HepG2 (cell line): ENCODE measurements at regions not wholly inside any gene's neighbourhood (a gene's known extent, or its start where the extent isn't known, plus 50 kb on each side); places are given as distances from the start of the nearest gene placed in this dataset.

ENCODE experiments used
- ATAC-seq: fragments of 200-7000 bp; cut with Tn5 transposase; 3 replicates; pipeline ENCODE4 v1.9.1; 2020; ENCODE audit warnings: mild to moderate bottlenecking, moderate library complexity
- BruUV-seq: library from RNA; stranded (reverse); fragments of 400-500 nt; replicated peaks from 2 replicates; lab custom pipeline; 2021; lab: Mats Ljungman, UMichigan
- CTCF ChIA-PET: fragments of 300-600 bp; formaldehyde crosslinking; extraction: SDS; loops from one replicate; lab custom pipeline; 2021; ENCODE audit warnings: low total read pairs, inconsistent platforms, low intra/inter-chr PET ratio; lab: Yijun Ruan, JAX
- POLR2A ChIA-PET: fragments of 350-600 bp; sonication (Branson Sonifier 250); formaldehyde crosslinking; loops from one replicate; lab custom pipeline; 2020; ENCODE audit warnings: antibody characterized with exemption, inconsistent platforms; lab: Yijun Ruan, JAX
- DNase-seq: peaks from one replicate; pipeline ENCODE4 v3.0.0-alpha.2; 2015; ENCODE audit warnings: low spot score
- FAIRE-seq: peaks from 3 replicates; lab custom pipeline; 2011; peaks lifted over from hg19 to GRCh38; lab: Jason Lieb, UNC
- H2AFZ ChIP-seq: one replicate; pipeline ENCODE4 v1.6.1; 2011; ENCODE audit warnings: low read length, inconsistent platforms
- H3K27ac ChIP-seq: fragments of 300-600 bp; 3 replicates; pipeline ENCODE4 v1.8.0; 2011; ENCODE audit warnings: mixed run types, mild to moderate bottlenecking, mixed read lengths, low read length, inconsistent platforms; ENCODE audit not compliant: insufficient read depth; ENCODE audit errors: extremely low read length
- H3K27me3 ChIP-seq, 2 experiments: fragments of 200-600 bp in 1 of 2; 2 replicates in 1 of 2; 3 replicates in 1 of 2; pipeline versions ENCODE4 v1.6.0 to v1.8.0; 2011; ENCODE audit warnings: low read length in 2 of 2, mild to moderate bottlenecking in 2 of 2, moderate library complexity in 2 of 2, inconsistent platforms in 1 of 2; ENCODE audit not compliant: insufficient read depth in 2 of 2, control insufficient read depth in 1 of 2
- H3K36me3 ChIP-seq, 2 experiments: fragments of 200-600 bp in 1 of 2; replicated peaks in 1 of 2; 2 replicates in 1 of 2; 3 replicates in 1 of 2; pipeline versions ENCODE4 v1.5.1 to v1.8.0; 2011; ENCODE audit warnings: low read length in 2 of 2, inconsistent platforms in 1 of 2; ENCODE audit not compliant: insufficient read depth in 2 of 2, control insufficient read depth in 1 of 2
- H3K4me1 ChIP-seq: 2 replicates; pipeline ENCODE4 v1.5.1; 2012; ENCODE audit warnings: low read length, inconsistent platforms; ENCODE audit not compliant: insufficient read depth
- H3K4me2 ChIP-seq: 2 replicates; pipeline ENCODE4 v1.6.0; 2011; ENCODE audit warnings: low read depth, low read length, inconsistent platforms
- H3K4me3 ChIP-seq, 3 experiments: fragments of 200-600 bp in 1 of 3; sonication (generic), shearing (Covaris generic) in 1 of 3; replicated peaks in 1 of 3; 2 replicates each; pipeline ENCODE4 v1.5.1; 2011 to 2016; ENCODE audit warnings: low read length in 3 of 3, inconsistent platforms in 2 of 3, low read depth in 2 of 3, mild to moderate bottlenecking in 2 of 3, control low read depth in 1 of 3, mixed read lengths in 1 of 3; ENCODE audit not compliant: insufficient read depth in 1 of 3
- H3K79me2 ChIP-seq: one replicate; pipeline ENCODE4 v1.6.1; 2011; ENCODE audit warnings: low read length, inconsistent platforms; ENCODE audit not compliant: insufficient read depth
- H3K9ac ChIP-seq: 2 replicates; pipeline ENCODE4 v1.6.0; 2011; ENCODE audit warnings: mild to moderate bottlenecking, low read depth, low read length, inconsistent platforms; ENCODE audit not compliant: insufficient read depth
- H3K9me3 ChIP-seq: 2 replicates; pipeline ENCODE4 v1.5.1; 2012; ENCODE audit warnings: mild to moderate bottlenecking, low read length
- H4K20me1 ChIP-seq: 2 replicates; pipeline ENCODE4 v1.6.0; 2011; ENCODE audit warnings: inconsistent platforms, mild to moderate bottlenecking, low read length, moderate library complexity; ENCODE audit not compliant: insufficient read depth
- CBFB ChIP-seq: sonication (generic); formaldehyde crosslinking; IDR thresholded peaks from 2 replicates; pipeline ENCODE4 v1.4.0; 2020; ENCODE audit warnings: missing genetic modification reagents
- EP300 ChIP-seq, 3 experiments: sonication (generic) in 1 of 3; formaldehyde crosslinking in 1 of 3; IDR thresholded peaks; 2 replicates each; pipeline versions ENCODE4 v1.5.1 to v1.6.1; 2011 to 2020; ENCODE audit warnings: low read depth in 2 of 3, low read length in 2 of 3, borderline replicate concordance in 1 of 3, improper control_type of control experiment in 1 of 3, mild to moderate bottlenecking in 1 of 3, missing genetic modification reagents in 1 of 3, moderate library complexity in 1 of 3
- IKZF1 ChIP-seq: fragments of 450-650 bp; IDR thresholded peaks from 2 replicates; pipeline ENCODE4 v1.7.1; 2016
- KAT7 ChIP-seq: IDR thresholded peaks from 2 replicates; pipeline ENCODE4 v1.6.1; 2018; ENCODE audit warnings: borderline replicate concordance, missing compliant biosample characterization
- NR3C1 ChIP-seq: sonication (generic); formaldehyde crosslinking; IDR thresholded peaks from 2 replicates; pipeline ENCODE4 v1.4.0; 2020; ENCODE audit warnings: missing genetic modification reagents
- REL ChIP-seq: sonication (generic); formaldehyde crosslinking; conservative IDR thresholded peaks from 2 replicates; pipeline ENCODE4 v1.8.0; 2022; ENCODE audit warnings: mild to moderate bottlenecking, missing genetic modification reagents, moderate library complexity
- TRIM24 ChIP-seq: sonication (generic); formaldehyde crosslinking; IDR thresholded peaks from 2 replicates; pipeline ENCODE4 v1.8.0; 2022; ENCODE audit warnings: mild to moderate bottlenecking, missing genetic modification reagents
- ZNF563 ChIP-seq: sonication (generic); formaldehyde crosslinking; IDR thresholded peaks from 2 replicates; pipeline ENCODE4 v1.8.0; 2022; ENCODE audit warnings: mild to moderate bottlenecking, moderate library complexity, missing genetic modification reagents
- ZNF792 ChIP-seq: IDR thresholded peaks from 2 replicates; pipeline ENCODE4 v1.6.1; 2016
- WGBS: methylation state at CpG from one replicate; pipeline ENCODE4 v1.1.6; 2017; ENCODE audit warnings: low lambda C conversion rate; 5-methylcytosine and 5-hydroxymethylcytosine counted together
- in situ Hi-C: cut with HindIII; loops from 2 replicates; pipeline ENCODE4 v1.10.0; 2017; ENCODE audit warnings: low pct_unique_long_range_greater_than_20kb; ENCODE audit not compliant: extremely low pct_ligation_motif_present
- intact Hi-C: fragments of 100-400 bp; cut with micrococcal nuclease; formaldehyde crosslinking; loops from one replicate; pipeline ENCODE4 v1.10.0; 2022; ENCODE audit not compliant: unreplicated experiment
- TF ChIP-seq, protein P1 (sequence below): sonication (generic); formaldehyde crosslinking; IDR thresholded peaks from 2 replicates; pipeline ENCODE4 v1.8.1; 2022; ENCODE audit warnings: low read depth, mild to moderate bottlenecking, missing genetic modification reagents
- TF ChIP-seq, protein P2 (sequence below): sonication (generic); formaldehyde crosslinking; IDR thresholded peaks from 2 replicates; pipeline ENCODE4 v1.5.1; 2020; ENCODE audit warnings: mild to moderate bottlenecking, missing genetic modification reagents
- TF ChIP-seq, protein P3 (sequence below): sonication (generic); formaldehyde crosslinking; IDR thresholded peaks from 2 replicates; pipeline ENCODE4 v1.8.1; 2023; ENCODE audit warnings: missing genetic modification reagents, inconsistent platforms, borderline replicate concordance

DNA sequence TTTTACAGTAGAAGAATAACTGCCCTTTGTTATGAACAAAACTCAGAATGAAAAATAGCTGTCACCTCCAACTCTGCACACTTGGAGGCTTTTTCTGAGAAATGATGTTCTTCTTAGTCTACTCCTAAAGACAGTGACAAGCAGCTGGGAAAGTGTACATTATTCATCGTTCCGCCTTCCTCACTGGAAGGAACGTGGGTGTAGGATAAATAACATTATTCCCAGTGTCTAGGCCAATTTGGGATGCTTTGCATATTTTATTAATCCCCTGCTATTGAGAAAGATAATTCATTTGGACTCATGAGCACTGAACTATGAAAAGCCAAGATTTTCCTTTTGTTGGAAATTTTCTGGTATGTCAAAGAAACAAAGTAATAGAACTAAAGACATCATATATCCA, 87.8 kb downstream of the VCX2 start:
- CTCF ChIA-PET = no interaction called here
- H3K36me3 ChIP-seq = no peaks in the 10 kb centered on the region
- no peaks in the 10 kb centered on the region for H3K9me3 ChIP-seq
- H4K20me1 ChIP-seq = no peaks in the 10 kb centered on the region
- H3K27me3 ChIP-seq = no peaks in the 10 kb centered on the region
- in situ Hi-C loops = no loop called here
- 92% methylated on average over 3 of the region's 3 CpGs for WGBS
- TF ChIP-seq REL (CRISPR knock-in tag) = no peak
- TF ChIP-seq, protein P1, sequence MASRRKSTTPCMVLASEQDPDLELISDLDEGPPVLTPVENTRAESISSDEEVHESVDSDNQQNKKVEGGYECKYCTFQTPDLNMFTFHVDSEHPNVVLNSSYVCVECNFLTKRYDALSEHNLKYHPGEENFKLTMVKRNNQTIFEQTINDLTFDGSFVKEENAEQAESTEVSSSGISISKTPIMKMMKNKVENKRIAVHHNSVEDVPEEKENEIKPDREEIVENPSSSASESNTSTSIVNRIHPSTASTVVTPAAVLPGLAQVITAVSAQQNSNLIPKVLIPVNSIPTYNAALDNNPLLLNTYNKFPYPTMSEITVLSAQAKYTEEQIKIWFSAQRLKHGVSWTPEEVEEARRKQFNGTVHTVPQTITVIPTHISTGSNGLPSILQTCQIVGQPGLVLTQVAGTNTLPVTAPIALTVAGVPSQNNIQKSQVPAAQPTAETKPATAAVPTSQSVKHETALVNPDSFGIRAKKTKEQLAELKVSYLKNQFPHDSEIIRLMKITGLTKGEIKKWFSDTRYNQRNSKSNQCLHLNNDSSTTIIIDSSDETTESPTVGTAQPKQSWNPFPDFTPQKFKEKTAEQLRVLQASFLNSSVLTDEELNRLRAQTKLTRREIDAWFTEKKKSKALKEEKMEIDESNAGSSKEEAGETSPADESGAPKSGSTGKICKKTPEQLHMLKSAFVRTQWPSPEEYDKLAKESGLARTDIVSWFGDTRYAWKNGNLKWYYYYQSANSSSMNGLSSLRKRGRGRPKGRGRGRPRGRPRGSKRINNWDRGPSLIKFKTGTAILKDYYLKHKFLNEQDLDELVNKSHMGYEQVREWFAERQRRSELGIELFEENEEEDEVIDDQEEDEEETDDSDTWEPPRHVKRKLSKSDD (CRISPR knock-in tag) = no peak
- TF ChIP-seq, all 625 proteins: peak for 0
- BruUV-seq = no TSS peak
- no peak for DNase-seq
- ATAC-seq = no peak
- Histone ChIP-seq H3K9ac (no peak overlapping the region), H3K4me3 (no peak overlapping the region), H3K4me1 (peaks cover 20% of the 10 kb centered on the region; the same call in 1 of the 2 replicates), H3K4me2 (no peak overlapping the region), H3K79me2 (no peaks in the 10 kb centered on the region), H2AFZ (no peak overlapping the region), H3K27ac (no peak overlapping the region)
- intact Hi-C loops = no loop called here
- POLR2A ChIA-PET = no interaction called here
- no peak for FAIRE-seq

DNA sequence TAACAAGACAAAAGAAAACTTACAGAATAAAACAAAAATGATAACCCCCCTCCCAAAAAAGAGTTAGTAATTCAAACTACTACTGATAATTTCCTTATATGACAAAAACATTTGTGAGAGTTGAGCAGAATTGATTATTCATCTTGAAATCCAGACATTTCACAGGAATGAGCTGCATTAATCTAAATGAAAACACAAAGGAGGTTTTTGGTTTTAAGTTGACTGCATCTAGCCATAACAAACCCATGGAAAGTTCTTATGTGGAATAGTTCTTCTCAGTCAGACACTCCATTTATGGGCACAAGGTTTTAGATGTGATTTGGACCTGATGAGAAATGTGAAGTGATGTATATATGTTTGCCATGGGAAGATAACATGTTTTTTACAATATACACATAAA, 95.4 kb downstream of the VCX2 start:
- Histone ChIP-seq H3K9me3 (no peaks in the 10 kb centered on the region), H3K4me3 (no peak overlapping the region), H3K27me3 (no peaks in the 10 kb centered on the region), H3K4me2 (no peak overlapping the region), H4K20me1 (no peaks in the 10 kb centered on the region), H3K27ac (no peak overlapping the region), H3K9ac (no peak overlapping the region), H3K79me2 (no peaks in the 10 kb centered on the region), H3K36me3 (no peaks in the 10 kb centered on the region), H2AFZ (no peak overlapping the region), H3K4me1 (no peaks in the 10 kb centered on the region)
- ChIA-PET CTCF (no interaction called here), POLR2A (no interaction called here)
- BruUV-seq = no TSS peak
- in situ Hi-C loops = no loop called here
- intact Hi-C loops = loop anchor here (5.0 kb wide), 1 partner anchor 487 kb away; no protein-coding TSS in a partner anchor
- no peak for DNase-seq
- no peak for FAIRE-seq
- no peak for ATAC-seq
- TF ChIP-seq, protein P2, sequence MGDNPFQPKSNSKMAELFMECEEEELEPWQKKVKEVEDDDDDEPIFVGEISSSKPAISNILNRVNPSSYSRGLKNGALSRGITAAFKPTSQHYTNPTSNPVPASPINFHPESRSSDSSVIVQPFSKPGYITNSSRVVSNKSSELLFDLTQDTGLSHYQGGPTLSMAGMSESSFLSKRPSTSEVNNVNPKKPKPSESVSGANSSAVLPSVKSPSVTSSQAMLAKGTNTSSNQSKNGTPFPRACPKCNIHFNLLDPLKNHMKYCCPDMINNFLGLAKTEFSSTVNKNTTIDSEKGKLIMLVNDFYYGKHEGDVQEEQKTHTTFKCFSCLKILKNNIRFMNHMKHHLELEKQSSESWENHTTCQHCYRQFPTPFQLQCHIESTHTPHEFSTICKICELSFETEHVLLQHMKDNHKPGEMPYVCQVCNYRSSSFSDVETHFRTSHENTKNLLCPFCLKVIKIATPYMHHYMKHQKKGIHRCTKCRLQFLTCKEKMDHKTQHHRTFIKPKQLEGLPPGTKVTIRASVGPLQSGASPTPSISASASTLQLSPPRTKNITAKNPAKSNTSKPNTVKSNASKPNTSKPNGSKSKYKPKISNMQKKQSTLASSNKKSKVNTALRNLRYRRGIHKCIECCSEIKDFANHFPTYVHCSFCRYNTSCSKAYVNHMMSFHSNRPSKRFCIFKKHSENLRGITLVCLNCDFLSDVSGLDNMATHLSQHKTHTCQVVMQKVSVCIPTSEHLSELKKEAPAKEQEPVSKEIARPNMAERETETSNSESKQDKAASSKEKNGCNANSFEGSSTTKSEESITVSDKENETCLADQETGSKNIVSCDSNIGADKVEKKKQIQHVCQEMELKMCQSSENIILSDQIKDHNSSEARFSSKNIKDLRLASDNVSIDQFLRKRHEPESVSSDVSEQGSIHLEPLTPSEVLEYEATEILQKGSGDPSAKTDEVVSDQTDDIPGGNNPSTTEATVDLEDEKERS (CRISPR knock-in tag) = no peak
- no peak for TF ChIP-seq CBFB
- no peak for TF ChIP-seq ZNF792 (CRISPR knock-in tag)
- TF ChIP-seq, protein P3, sequence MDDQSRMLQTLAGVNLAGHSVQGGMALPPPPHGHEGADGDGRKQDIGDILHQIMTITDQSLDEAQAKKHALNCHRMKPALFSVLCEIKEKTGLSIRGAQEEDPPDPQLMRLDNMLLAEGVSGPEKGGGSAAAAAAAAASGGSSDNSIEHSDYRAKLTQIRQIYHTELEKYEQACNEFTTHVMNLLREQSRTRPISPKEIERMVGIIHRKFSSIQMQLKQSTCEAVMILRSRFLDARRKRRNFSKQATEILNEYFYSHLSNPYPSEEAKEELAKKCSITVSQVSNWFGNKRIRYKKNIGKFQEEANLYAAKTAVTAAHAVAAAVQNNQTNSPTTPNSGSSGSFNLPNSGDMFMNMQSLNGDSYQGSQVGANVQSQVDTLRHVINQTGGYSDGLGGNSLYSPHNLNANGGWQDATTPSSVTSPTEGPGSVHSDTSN (CRISPR knock-in tag) = no peak
- no peak for TF ChIP-seq IKZF1
- no peak for TF ChIP-seq KAT7
- TF ChIP-seq TRIM24 = no peak
- no peak for TF ChIP-seq EP300 (IDR thresholded peaks at IDR 0.05; ENCODE audit: low read depth in 2 of 2, low read length in 2 of 2)
- TF ChIP-seq EP300 (CRISPR knock-in tag; IDR thresholded peaks at IDR 0.05; ENCODE audit: borderline replicate concordance) = no peak
- TF ChIP-seq NR3C1 (CRISPR knock-in tag) = no peak
- TF ChIP-seq ZNF563 (CRISPR knock-in tag) = no peak
